ENCODE measurements at regions not wholly inside any gene's neighbourhood (a gene's known extent, or its start where the extent isn't known, plus 50 kb on each side); places are given as distances from the start of the nearest gene placed in this dataset.

DNA sequence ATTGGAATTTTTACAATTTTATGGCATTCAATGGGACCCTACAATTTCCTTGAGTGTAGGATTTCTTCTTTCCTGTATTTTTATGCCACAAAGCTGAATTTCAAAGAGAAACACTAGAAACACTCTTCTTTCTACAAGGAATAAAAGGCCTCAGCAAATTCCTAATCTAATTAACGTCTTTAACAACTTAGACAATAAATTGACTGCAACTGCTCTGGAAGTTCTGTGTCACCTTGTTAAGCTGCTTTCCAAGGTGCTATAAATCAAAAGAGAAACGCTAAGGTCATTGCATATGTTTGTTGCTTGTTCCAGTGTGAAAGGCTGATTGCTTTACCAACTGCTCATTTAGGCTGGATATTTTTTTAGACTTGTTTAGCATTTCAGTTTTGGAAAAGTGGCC is 182.2 kb downstream of the POLR1F start:
- no peak overlapping the region for H2BK15ac ChIP-seq (ENCODE audit: low read depth, low read length)
- no peaks in the 10 kb centered on the region for H3K4me1 ChIP-seq (ENCODE audit: insufficient read depth, low read length)
- no peak overlapping the region for H2AK5ac ChIP-seq (ENCODE audit: insufficient read length, low read length)
- no peaks in the 10 kb centered on the region for H3K9me3 ChIP-seq (ENCODE audit: control insufficient read depth, low read depth, low read length)
- no peak overlapping the region for H2BK120ac ChIP-seq (ENCODE audit: low read depth, low read length, poor library complexity, severe bottlenecking)
- DNase-seq = no peak
- no peaks in the 10 kb centered on the region for H3K9me3 Mint-ChIP-seq
- no peak overlapping the region for H3K4me3 Mint-ChIP-seq
- no peak for TF ChIP-seq CTCF (conservative IDR thresholded peaks at IDR 0.05)
- H3K18ac ChIP-seq (ENCODE audit: insufficient read length, low read depth, low read length) = no peak overlapping the region
- no peaks in the 10 kb centered on the region for H3K79me2 ChIP-seq (ENCODE audit: insufficient read depth, low read length)
- WGBS (ENCODE audit: extremely low coverage, insufficient read length, low lambda C conversion rate) = no CpG with 5 or more reads among the region's 2 CpGs
- no peak overlapping the region for H3K27ac ChIP-seq (ENCODE audit: insufficient read length, low read depth, low read length)
- H3K4me2 ChIP-seq (ENCODE audit: insufficient read depth, insufficient read length, low read length) = no peak overlapping the region
- H3K79me1 ChIP-seq (ENCODE audit: insufficient read depth, low read depth, low read length, poor library complexity, severe bottlenecking) = no peaks in the 10 kb centered on the region
- H3K36me3 Mint-ChIP-seq (ENCODE audit: insufficient read depth in 1 of 3, low read depth in 3 of 3) = no peaks in the 10 kb centered on the region
- H3K23me2 ChIP-seq (ENCODE audit: insufficient read length, low read depth, low read length, poor library complexity, severe bottlenecking) = no peaks in the 10 kb centered on the region
- no peaks in the 10 kb centered on the region for H3K27me3 Mint-ChIP-seq (ENCODE audit: low read depth)
- no peak overlapping the region for H3K56ac ChIP-seq (ENCODE audit: insufficient read length, low read depth, low read length)
- no peak overlapping the region for H3K14ac ChIP-seq (ENCODE audit: insufficient read depth, low read length)
- H4K5ac ChIP-seq (ENCODE audit: insufficient read length, low read depth, low read length) = no peak overlapping the region
- no peaks in the 10 kb centered on the region for H3K27me3 ChIP-seq (ENCODE audit: insufficient read depth, low read length)
- no peaks in the 10 kb centered on the region for H3K4me1 Mint-ChIP-seq
- H3K23ac ChIP-seq (ENCODE audit: insufficient read length, low read depth, low read length) = no peak overlapping the region
- H4K20me1 ChIP-seq (ENCODE audit: control insufficient read depth, insufficient read depth, insufficient read length) = no peaks in the 10 kb centered on the region
- H3K9ac ChIP-seq (ENCODE audit: extremely low read depth, insufficient read length, low read length) = no peak overlapping the region
- H2BK12ac ChIP-seq (ENCODE audit: insufficient read length, low read depth, low read length) = no peak overlapping the region
- H2AFZ ChIP-seq (ENCODE audit: low read length) = no peak overlapping the region
- H3T11ph ChIP-seq (ENCODE audit: low read length) = no peak overlapping the region
- H3K27ac Mint-ChIP-seq = no peak overlapping the region
- no peak overlapping the region for H4K8ac ChIP-seq (replicated peaks; ENCODE audit: insufficient read length, low read depth, low read length)
- H2BK20ac ChIP-seq (ENCODE audit: low read depth, low read length, poor library complexity, severe bottlenecking) = no peak overlapping the region
- no peak overlapping the region for H3K4ac ChIP-seq (ENCODE audit: low read depth, low read length)
- H4K91ac ChIP-seq (ENCODE audit: insufficient read length, low read depth, low read length) = no peak overlapping the region
- no peak overlapping the region for H2BK5ac ChIP-seq (ENCODE audit: insufficient read length, low read length)
